Activated naive CD8-positive, alpha-beta T cell treated with anti-CD3 and anti-CD28 coated beads for 36 hours (primary cell): ENCODE measurements at regions not wholly inside any gene's neighbourhood (a gene's known extent, or its start where the extent isn't known, plus 50 kb on each side); places are given as distances from the start of the nearest gene placed in this dataset.
"Not testable (repeated sequence)": the region's sequence is repeated elsewhere in the genome, so short reads cannot be mapped to it uniquely, and the experiment has no call there.

Experiments
- DNase-seq: peaks from one replicate; pipeline ENCODE4 v3.0.0; 2021
- H3K27ac Mint-ChIP-seq: one replicate; pipeline ENCODE4 v1.8.0; 2022; ENCODE audit warnings: mild to moderate bottlenecking, moderate library complexity, mixed read lengths
- H3K27me3 Mint-ChIP-seq: one replicate; pipeline ENCODE4 v1.8.0; 2022; ENCODE audit warnings: mild to moderate bottlenecking, mixed read lengths
- H3K36me3 Mint-ChIP-seq: one replicate; pipeline ENCODE4 v1.8.0; 2021; ENCODE audit warnings: mild to moderate bottlenecking, mixed read lengths
- H3K4me1 Mint-ChIP-seq: one replicate; pipeline ENCODE4 v1.8.0; 2021; ENCODE audit warnings: mixed read lengths
- H3K4me3 Mint-ChIP-seq: one replicate; pipeline ENCODE4 v1.8.0; 2022; ENCODE audit warnings: mild to moderate bottlenecking, moderate library complexity, mixed read lengths
- H3K9me3 Mint-ChIP-seq: one replicate; pipeline ENCODE4 v1.8.0; 2022; ENCODE audit warnings: mixed read lengths

GRCh38 chr12:73053893-73054292, 781.7 kb downstream of the TRHDE start:
- peaks cover 2% of the 10 kb centered on the region for H3K9me3 Mint-ChIP-seq
- no peak overlapping the region for H3K27ac Mint-ChIP-seq
- H3K4me1 Mint-ChIP-seq = no peaks in the 10 kb centered on the region
- H3K4me3 Mint-ChIP-seq = no peak overlapping the region
- H3K36me3 Mint-ChIP-seq = no peaks in the 10 kb centered on the region
- no peaks in the 10 kb centered on the region for H3K27me3 Mint-ChIP-seq
- DNase-seq = no peak

GRCh38 chr12:73057428-73057827, 785.3 kb downstream of the TRHDE start:
- DNase-seq = no peak
- H3K4me3 Mint-ChIP-seq = no peak overlapping the region
- peaks cover 4% of the 10 kb centered on the region for H3K9me3 Mint-ChIP-seq
- H3K36me3 Mint-ChIP-seq = no peaks in the 10 kb centered on the region
- H3K27me3 Mint-ChIP-seq = no peaks in the 10 kb centered on the region
- H3K4me1 Mint-ChIP-seq = no peaks in the 10 kb centered on the region
- H3K27ac Mint-ChIP-seq = no peak overlapping the region

DNA sequence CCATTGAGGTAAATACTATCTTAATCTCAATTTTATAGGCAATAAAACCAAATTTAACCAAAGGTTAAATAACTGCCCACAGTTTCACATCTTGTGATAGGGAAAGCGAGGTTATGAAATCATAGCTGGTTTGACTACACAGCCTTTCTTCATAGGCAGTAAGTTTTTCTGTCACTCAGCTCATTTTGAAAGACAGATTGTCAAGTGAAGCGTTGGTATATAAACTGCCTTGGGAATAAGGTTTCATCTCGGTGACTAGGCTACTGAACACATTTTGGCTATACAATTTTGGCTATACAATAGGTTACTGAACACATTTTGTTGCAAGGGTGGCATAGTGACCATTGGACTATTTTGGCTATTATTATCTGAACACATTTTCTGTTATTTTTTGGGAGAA, 793.7 kb downstream of the TRHDE start:
- Mint-ChIP-seq H3K4me1 (no peaks in the 10 kb centered on the region), H3K9me3 (peaks cover 3% of the 10 kb centered on the region), H3K27ac (no peak overlapping the region), H3K36me3 (no peaks in the 10 kb centered on the region), H3K4me3 (no peak overlapping the region), H3K27me3 (no peaks in the 10 kb centered on the region)
- no peak for DNase-seq

DNA sequence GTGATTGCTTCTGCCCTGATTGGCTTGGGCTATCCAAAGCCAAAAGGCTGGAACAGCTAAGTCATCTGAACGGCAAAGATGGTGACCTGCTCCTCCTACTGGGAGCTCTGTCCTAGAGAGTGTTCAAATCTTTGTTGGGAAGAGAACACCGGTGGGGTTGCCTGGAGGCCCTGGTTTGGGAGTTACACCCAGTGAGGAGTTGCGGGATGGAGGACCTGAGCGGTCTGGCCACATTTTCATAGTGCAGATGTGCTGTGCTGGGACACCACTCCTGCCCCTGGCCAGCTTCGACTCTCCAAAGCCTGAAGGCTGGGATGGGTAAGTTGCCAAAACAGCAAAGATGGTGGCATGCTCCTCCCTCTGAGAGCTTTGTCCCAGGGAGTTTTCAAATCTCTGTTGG, 795.4 kb downstream of the TRHDE start:
- no peak overlapping the region for H3K4me3 Mint-ChIP-seq
- no peak for DNase-seq

DNA sequence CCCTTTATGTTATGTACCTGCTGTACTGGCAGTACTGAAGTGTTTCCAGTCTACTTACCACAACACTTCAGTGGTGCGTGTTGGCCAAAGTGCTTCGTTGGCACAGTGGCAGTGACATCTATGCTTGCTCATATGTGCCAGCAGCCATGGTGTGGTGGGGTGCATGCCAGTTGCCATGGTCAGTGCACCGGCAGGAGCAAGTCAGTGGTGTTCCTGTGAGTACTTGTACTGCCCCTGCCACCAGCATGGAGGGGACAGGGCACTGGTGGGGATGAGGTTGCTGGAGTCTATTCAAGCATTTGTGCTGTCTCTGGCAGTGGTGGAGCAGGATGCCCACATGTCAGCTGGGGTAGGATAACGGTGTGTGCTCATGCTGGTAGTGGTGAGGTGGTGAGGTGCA, 800.0 kb downstream of the TRHDE start:
- Mint-ChIP-seq H3K4me1 (no peaks in the 10 kb centered on the region), H3K4me3 (no peak overlapping the region), H3K27me3 (no peaks in the 10 kb centered on the region), H3K27ac (no peak overlapping the region), H3K9me3 (peaks cover 6% of the 10 kb centered on the region), H3K36me3 (no peaks in the 10 kb centered on the region)
- DNase-seq = no peak

More for the DNA sequence above, 795.4 kb downstream of the TRHDE start:
- H3K36me3 Mint-ChIP-seq = no peaks in the 10 kb centered on the region
- H3K27me3 Mint-ChIP-seq = no peaks in the 10 kb centered on the region
- H3K27ac Mint-ChIP-seq = no peak overlapping the region
- peaks cover 3% of the 10 kb centered on the region for H3K9me3 Mint-ChIP-seq
- no peaks in the 10 kb centered on the region for H3K4me1 Mint-ChIP-seq

DNA sequence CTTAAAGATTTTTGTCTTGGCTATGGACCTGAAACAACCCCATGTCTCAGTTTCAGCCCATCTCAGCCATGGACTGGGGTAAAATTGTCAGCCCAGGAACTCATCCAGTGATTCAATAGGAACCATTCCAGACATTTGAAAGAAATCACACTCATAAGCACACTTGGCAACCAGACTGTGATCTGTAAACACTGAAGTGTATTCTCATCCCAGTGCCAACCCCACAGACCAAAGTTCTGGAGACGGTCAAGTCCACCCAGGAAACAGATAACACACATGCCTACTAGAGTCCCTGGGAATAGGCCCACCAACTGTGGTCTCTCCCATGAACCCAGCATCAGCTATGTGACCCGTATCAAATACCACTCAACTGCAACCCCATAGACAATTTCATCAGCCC, 804.6 kb downstream of the TRHDE start:
- Mint-ChIP-seq H3K27ac (no peak overlapping the region), H3K4me3 (no peak overlapping the region), H3K27me3 (no peaks in the 10 kb centered on the region), H3K36me3 (no peaks in the 10 kb centered on the region), H3K4me1 (no peaks in the 10 kb centered on the region), H3K9me3 (peaks cover 9% of the 10 kb centered on the region)
- DNase-seq = no peak

GRCh38 chr12:73083736-73084135, 811.6 kb downstream of the TRHDE start:
- no peaks in the 10 kb centered on the region for H3K27me3 Mint-ChIP-seq
- H3K4me3 Mint-ChIP-seq = no peak overlapping the region
- no peaks in the 10 kb centered on the region for H3K36me3 Mint-ChIP-seq
- no peak for DNase-seq
- no peaks in the 10 kb centered on the region for H3K4me1 Mint-ChIP-seq
- H3K27ac Mint-ChIP-seq = no peak overlapping the region
- H3K9me3 Mint-ChIP-seq = peaks cover 16% of the 10 kb centered on the region

- no peak for DNase-seq
- Mint-ChIP-seq H3K27ac (no peak overlapping the region), H3K9me3 (peaks cover 3% of the 10 kb centered on the region), H3K4me3 (no peak overlapping the region), H3K4me1 (no peaks in the 10 kb centered on the region), H3K36me3 (no peaks in the 10 kb centered on the region), H3K27me3 (no peaks in the 10 kb centered on the region)
Observed at GRCh38 chr12:73106296-73106695, 834.1 kb downstream of the TRHDE start.

DNA sequence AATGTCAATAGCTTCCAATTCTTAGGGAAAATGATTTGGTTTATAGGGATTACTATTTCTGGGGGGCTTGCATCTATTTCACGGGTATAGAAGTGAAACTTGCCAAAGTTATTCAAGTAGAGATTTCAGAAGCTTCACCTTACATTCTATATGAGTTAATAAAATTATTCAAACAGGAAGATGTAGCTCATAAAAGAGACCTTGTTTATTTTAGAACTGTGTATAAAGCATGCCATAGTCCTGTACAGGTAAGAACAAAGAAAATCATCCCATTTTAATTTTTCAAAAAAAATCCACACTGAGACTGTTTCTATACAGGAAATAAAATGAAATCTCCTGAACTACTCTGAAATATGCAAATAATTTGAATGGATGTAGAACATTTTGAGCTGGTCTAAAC, 834.7 kb downstream of the TRHDE start:
- Mint-ChIP-seq H3K4me1 (no peaks in the 10 kb centered on the region), H3K36me3 (no peaks in the 10 kb centered on the region), H3K4me3 (no peak overlapping the region), H3K27ac (no peak overlapping the region), H3K9me3 (peaks cover 3% of the 10 kb centered on the region), H3K27me3 (no peaks in the 10 kb centered on the region)
- DNase-seq = no peak

DNA sequence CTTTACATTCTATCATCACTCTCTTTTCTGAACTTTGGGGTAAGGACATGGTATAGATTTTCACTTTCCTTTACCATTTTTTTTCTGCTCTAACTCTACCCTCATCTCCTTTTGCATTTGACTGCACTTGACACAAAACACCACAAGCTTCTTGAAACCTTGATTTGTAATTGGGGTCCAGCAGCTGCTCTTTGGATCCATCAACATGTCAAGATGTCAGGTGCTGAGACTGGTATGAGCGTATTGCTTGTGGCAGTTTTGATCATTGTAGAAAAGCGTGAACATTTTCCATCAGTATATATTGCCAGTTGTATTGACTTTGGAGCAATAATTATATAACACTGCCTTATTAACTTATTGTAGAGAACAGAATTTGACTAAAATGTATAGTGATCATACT, 838.6 kb downstream of the TRHDE start:
- Mint-ChIP-seq H3K9me3 (peaks cover 3% of the 10 kb centered on the region), H3K4me3 (no peak overlapping the region), H3K27ac (no peak overlapping the region), H3K4me1 (no peaks in the 10 kb centered on the region), H3K36me3 (no peaks in the 10 kb centered on the region), H3K27me3 (no peaks in the 10 kb centered on the region)
- no peak for DNase-seq

- Mint-ChIP-seq H3K9me3 (peaks cover 3% of the 10 kb centered on the region), H3K27me3 (no peaks in the 10 kb centered on the region), H3K36me3 (no peaks in the 10 kb centered on the region), H3K4me1 (no peaks in the 10 kb centered on the region), H3K4me3 (no peak overlapping the region), H3K27ac (no peak overlapping the region)
- no peak for DNase-seq
Observed at GRCh38 chr12:73112035-73112816, 840.1 kb downstream of the TRHDE start.

DNA sequence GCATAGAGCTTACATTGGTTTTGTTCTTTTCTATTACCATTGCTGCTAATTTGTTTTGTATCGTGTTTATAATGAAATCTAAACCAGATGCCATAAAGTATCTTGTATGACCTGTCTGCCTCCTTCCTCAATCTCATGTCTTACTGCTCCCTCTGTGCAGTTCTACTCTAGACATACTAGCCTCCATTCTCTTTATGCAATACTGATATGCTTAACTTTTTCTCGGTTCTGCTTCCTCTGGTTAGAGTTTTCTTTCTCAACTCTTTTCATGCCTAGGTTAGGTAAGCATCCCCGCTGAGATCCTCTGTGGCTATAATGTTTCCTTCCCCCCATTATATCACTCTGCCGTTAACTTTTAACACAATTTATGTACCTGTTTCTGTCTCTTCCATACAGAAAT, 852.3 kb downstream of the TRHDE start:
- Mint-ChIP-seq H3K27me3 (no peaks in the 10 kb centered on the region), H3K9me3 (peaks cover 4% of the 10 kb centered on the region), H3K36me3 (no peaks in the 10 kb centered on the region), H3K4me3 (no peak overlapping the region), H3K4me1 (no peaks in the 10 kb centered on the region), H3K27ac (no peak overlapping the region)
- DNase-seq = no peak

- H3K27me3 Mint-ChIP-seq = no peaks in the 10 kb centered on the region
- H3K27ac Mint-ChIP-seq = no peak overlapping the region
- no peaks in the 10 kb centered on the region for H3K36me3 Mint-ChIP-seq
- H3K4me3 Mint-ChIP-seq = no peak overlapping the region
- DNase-seq = no peak
- no peaks in the 10 kb centered on the region for H3K4me1 Mint-ChIP-seq
- H3K9me3 Mint-ChIP-seq = peaks cover 4% of the 10 kb centered on the region
Observed at GRCh38 chr12:73125148-73125547, 853.0 kb downstream of the TRHDE start.

DNA sequence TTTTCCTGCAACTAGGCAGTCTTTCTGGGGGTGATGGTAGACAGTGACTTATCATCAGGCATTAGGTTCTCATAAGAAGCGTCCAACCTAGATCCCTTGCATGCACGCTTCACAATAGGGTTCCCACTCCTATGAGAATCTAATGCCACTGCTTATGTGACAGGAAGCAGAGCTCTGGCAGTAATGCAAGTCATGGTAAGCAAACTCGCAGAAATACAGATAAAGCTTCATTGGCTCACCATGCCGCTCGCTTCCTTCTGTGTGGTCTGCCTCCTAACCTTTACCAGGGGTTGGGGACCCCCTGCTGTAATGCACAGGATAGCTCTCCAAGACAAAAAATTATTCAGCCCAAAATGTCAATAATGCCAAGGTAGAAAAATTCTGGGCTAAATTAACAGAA, 864.2 kb downstream of the TRHDE start:
- Mint-ChIP-seq H3K27ac (no peak overlapping the region), H3K36me3 (no peaks in the 10 kb centered on the region), H3K27me3 (no peaks in the 10 kb centered on the region), H3K4me3 (no peak overlapping the region), H3K9me3 (peaks cover 1% of the 10 kb centered on the region), H3K4me1 (no peaks in the 10 kb centered on the region)
- no peak for DNase-seq

DNA sequence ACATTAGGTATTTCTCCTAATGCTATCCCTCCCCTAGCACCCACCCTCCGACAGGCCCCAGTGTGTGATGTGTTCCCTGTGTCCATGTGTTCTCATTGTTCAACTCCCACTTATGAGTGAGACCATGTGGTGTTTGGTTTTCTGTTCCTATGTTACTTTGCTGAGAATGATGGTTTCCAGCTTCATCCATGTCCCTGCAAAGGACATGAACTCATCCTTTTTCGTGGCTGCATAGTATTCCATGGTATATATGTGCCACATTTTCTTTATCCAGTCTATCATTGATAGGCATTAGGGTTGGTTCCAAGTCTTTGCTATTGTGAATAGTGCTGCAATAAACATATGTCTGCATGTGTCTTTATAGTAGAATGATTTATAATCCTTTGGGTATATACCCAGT, 867.5 kb downstream of the TRHDE start:
- not testable (repeated sequence) for H3K4me1 Mint-ChIP-seq, H3K4me3 Mint-ChIP-seq, H3K27ac Mint-ChIP-seq

DNA sequence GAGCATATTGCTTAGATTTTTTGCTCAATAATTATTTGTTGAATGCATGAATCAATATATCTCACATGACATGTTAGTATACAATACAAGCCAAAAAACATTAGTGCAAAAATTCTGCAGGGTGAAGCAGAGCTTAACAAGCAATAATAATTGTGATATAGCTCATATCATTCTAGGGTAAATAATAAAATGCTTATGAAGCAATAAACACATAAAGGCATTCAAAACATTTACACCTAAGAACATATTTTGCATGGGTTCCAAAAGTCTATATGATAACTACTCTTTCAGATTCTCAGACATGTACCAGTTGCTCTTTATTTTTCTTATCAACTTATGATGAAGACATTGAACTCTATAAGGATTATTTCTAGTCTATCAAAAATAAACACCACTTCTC, 886.2 kb downstream of the TRHDE start:
- Mint-ChIP-seq H3K4me1 (no peaks in the 10 kb centered on the region), H3K9me3 (no peaks in the 10 kb centered on the region), H3K36me3 (no peaks in the 10 kb centered on the region), H3K27me3 (no peaks in the 10 kb centered on the region), H3K27ac (no peak overlapping the region), H3K4me3 (no peak overlapping the region)
- DNase-seq = no peak

More for the DNA sequence above, 867.5 kb downstream of the TRHDE start:
- DNase-seq, H3K36me3 Mint-ChIP-seq, H3K27me3 Mint-ChIP-seq, H3K9me3 Mint-ChIP-seq: not testable (repeated sequence)
